CD1c-positive myeloid dendritic cell (primary cell): ENCODE measurements at regions not wholly inside any gene's neighbourhood (a gene's known extent, or its start where the extent isn't known, plus 50 kb on each side); places are given as distances from the start of the nearest gene placed in this dataset.

ENCODE experiments used
- DNase-seq: peaks from one replicate; pipeline ENCODE4 v3.0.0-alpha.2; 2016; ENCODE audit errors: extremely low spot score

- DNase-seq = no peak
Observed at GRCh38 chr17:77700165-77700881, 258.2 kb upstream of the TNRC6C start.

DNA sequence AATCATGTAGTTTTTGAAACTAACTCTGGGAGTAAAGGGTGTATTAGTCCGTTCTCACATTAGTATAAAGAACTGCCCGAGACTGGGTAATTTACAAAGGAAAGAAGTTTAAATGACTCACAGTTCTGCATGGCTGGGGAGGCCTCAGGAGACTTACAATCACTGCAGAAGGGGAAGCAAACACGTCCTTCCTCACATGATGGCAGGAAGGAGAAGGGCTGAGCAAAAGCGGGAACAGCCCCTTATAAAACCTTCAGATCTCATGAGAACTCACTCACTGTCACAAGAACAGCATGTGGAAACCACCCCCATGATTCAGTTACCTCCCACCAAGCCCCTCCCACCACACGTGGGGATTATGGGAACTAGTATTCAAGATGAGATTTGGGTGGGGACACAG lies 256.5 kb upstream of the TNRC6C start:
- peak; percentile 31 for DNase-seq

DNA sequence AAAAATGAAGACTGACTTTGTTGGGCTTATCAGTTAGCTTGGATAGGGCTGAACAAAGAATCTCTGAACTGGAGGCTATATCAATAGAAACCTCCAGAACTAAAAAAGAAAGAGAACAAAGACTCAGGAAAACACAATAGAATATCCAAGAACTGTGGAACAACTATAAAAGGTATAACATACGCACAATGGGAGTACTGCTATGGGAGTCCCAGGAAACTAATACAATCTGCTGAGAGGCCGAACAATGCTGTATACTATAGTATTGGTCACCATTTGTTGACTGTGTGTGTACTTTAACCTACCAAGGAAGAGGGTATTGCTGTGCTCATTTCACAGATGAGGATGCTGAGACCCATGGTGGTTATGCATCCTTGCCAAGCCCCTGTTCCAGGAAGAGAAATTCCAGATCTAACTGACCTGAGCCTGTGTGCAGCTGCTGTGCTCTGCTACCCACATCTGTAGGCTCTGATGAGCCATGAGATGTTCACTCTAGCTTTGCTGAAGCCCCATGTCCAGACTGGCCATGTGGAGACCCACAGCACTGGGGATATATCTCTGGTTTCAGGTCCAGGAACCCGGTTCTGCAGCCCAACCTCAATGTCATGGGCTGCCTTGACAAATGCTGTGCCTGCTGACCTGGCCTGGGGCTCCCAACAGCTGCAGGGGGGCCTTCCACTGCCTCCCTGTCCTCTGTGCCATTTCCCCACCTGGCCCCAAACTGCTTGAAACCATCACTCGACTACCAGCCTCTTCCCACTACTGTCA lies 254.3 kb upstream of the TNRC6C start:
- no peak for DNase-seq

GRCh38 chr17:77706938-77707337 lies 251.6 kb upstream of the TNRC6C start:
- no peak for DNase-seq

GRCh38 chr17:77707546-77707945 lies 251.0 kb upstream of the TNRC6C start:
- no peak for DNase-seq

DNA sequence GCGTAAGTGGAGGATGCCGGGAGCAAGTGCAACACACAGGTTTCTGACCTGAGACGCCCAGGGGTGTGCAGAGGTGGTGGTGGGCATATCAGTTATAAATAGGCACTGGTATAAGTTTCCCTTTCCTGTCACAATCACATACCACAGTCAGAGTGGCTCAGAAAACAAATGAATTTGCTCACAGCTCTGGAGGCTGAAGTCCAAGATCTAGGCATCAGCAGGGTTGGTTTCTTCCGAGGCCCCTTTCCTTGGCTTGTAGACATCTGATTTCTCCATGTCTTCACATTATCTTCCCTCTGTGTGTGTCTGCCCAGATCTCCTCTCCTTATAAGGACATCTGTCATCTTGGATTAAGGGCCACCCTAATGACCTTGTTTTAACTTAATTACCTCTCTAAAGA lies 250.5 kb upstream of the TNRC6C start:
- DNase-seq = no peak

GRCh38 chr17:77708936-77709335 lies 249.6 kb upstream of the TNRC6C start:
- no peak for DNase-seq

DNA sequence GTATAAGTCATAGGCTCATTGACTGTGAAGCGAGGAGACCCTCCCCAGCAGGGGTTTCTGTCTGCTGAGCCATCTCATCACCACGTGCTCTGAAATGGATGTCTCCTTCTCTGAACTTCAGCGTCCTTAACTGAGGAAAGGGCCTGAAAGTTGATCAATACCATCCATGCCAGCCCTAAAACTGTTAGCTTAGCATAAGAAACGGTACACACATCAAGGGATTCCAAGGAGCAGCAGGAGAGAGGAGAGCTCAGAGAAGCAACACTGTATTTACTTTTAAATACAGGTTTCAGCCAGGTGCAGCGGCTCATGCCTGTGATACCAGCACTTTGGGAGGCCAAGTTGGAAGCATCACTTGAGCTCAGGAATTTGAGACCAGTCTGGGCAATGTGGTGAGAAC lies 248.9 kb upstream of the TNRC6C start:
- DNase-seq = no peak

- DNase-seq = no peak
Observed at GRCh38 chr17:77712578-77712977, 245.9 kb upstream of the TNRC6C start.

DNA sequence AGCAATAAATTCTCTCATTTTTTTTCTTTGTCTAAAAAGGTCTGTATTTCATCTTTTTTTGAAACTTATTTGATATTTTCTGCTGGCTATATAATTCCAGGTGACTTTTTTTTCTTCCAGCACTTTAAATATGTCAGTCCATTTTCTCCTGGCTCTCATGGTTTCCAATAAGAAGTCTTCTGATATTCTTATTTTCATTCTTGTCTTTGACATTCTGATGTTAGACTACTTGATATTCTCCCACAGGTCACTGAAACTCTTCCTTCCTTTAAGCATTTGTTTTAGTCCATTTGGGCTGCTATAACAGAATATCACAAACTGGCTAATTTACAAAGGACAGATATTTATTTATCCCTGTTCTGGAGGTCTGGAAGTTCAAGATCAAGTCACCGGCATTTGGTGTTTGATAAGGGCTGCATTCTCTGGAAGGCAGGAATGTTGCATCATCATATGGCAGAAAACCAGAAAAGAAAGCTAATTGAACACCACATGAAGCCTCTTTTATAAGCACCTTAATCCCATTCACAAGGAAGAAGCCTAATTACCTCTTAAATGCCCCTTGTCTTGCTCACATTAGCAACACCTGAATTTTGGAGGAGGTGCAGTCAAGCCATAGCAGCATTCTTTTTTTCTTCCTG lies 242.1 kb upstream of the TNRC6C start:
- no peak for DNase-seq

- no peak for DNase-seq
Observed at GRCh38 chr17:77717941-77718668, 240.4 kb upstream of the TNRC6C start.

DNA sequence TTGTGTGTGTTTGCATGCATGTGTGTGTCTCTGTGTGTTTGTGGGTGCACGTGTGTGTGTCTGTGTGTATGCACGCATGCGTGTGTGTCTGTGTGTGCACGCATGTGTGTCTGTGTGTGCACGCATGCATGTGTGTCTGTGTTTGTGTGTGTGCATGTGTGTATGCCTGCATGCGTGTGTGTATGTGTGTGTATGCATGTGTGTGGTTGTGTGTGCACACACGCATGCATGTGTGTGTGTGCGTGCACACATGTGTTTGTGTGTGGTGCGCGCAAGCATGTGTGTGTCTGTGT lies 239.9 kb upstream of the TNRC6C start:
- no peak for DNase-seq

DNA sequence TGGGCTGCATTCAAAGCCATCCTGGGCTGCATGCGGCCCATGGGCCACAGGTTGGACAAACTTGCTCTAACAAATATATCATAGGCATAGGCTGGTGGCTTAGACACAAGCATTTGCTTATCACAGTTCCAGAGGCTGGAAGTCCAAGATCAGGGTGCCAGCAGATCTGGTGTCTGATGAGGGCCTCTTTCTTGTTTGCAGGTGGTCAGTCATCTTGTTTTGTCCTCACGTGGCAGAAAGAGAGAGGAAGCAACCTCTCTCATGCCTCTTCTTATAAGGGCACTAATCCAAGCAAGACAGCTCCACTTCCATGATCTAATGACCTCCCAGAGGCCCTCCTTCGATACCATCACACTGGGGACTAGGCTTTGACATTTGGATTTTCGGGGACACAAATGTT lies 238.7 kb upstream of the TNRC6C start:
- DNase-seq = no peak

GRCh38 chr17:77720946-77721845 lies 237.3 kb upstream of the TNRC6C start:
- no peak for DNase-seq

GRCh38 chr17:77721846-77722160 lies 236.7 kb upstream of the TNRC6C start:
- no peak for DNase-seq

- no peak for DNase-seq
Observed at GRCh38 chr17:77722366-77722765, 236.1 kb upstream of the TNRC6C start.

- DNase-seq = no peak
Observed at GRCh38 chr17:77723071-77723908, 235.2 kb upstream of the TNRC6C start.

DNA sequence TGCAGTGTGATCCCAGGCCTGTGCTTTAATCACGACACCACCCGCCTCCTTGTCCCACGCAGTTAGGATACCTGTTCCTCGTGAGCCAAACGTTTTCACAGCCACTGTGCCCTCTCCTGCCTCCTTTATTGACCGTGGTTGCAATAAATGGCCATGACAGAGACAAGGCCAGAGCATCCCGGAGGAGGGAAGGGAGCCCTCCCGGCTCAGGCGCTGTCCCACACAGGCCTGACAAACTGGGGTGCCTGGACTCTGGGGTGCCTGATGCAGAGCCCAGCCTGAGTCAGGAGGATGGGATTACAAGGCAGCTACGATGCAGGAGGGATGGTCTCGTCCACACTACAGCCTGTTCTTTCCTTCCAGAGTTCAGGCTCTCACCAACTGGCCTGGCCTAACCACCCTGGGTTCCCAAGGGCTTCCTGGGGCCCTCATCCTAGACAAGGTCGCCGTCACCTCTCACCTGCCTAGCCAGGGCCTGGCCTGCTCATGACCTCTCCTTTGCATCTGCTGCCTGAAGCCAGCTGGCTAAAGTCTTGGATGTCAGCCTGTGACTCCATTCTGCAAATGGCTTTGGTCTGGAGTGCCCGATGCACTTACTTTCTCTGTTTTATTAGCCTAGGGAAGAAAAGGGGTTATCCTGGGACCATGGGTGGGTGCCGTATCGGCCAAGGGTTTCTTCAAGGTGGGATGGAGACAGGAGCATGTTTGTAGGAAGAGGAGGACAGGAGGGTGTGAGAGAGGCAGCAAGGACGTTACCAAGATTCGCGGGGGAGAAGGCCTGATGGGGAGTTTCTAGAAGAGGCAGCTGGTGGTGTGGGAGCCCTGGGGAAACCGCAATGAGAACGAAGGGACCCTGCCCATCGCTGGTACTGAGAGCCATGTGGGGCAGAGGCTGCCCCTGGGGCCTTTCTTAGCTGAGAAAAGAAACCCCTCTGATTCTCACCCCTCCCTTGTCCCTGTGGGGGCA lies 234.3 kb upstream of the TNRC6C start:
- no peak for DNase-seq

GRCh38 chr17:77724876-77725615 lies 233.5 kb upstream of the TNRC6C start:
- no peak for DNase-seq
